Type B pancreatic cell (in vitro differentiated cells): ENCODE measurements at regions not wholly inside any gene's neighbourhood (a gene's known extent, or its start where the extent isn't known, plus 50 kb on each side); places are given as distances from the start of the nearest gene placed in this dataset.

Source experiments
- DNase-seq: peaks from one replicate; pipeline ENCODE4 v3.0.0; 2021; ENCODE audit warnings: mixed read lengths; ENCODE audit not compliant: unreplicated experiment; ENCODE audit errors: extremely low spot score
- H3K27ac Mint-ChIP-seq: 2 replicates; pipeline ENCODE4 v1.8.0; 2021; ENCODE audit warnings: mild to moderate bottlenecking, mixed read lengths
- H3K27me3 Mint-ChIP-seq: 2 replicates; pipeline ENCODE4 v1.8.0; 2021; ENCODE audit warnings: mixed read lengths
- H3K36me3 Mint-ChIP-seq: 2 replicates; pipeline ENCODE4 v1.8.0; 2021; ENCODE audit warnings: mixed read lengths
- H3K4me1 Mint-ChIP-seq: one replicate; pipeline ENCODE4 v1.8.0; 2021; ENCODE audit warnings: mixed read lengths; ENCODE audit not compliant: unreplicated experiment
- H3K4me3 Mint-ChIP-seq: 2 replicates; pipeline ENCODE4 v1.8.0; 2021; ENCODE audit warnings: mild to moderate bottlenecking, mixed read lengths
- H3K9me3 Mint-ChIP-seq: 2 replicates; pipeline ENCODE4 v1.8.0; 2021; ENCODE audit warnings: mixed read lengths
- TF ChIP-seq, protein P1 (sequence below): fragments of 200-600 bp; sonication (generic); conservative IDR thresholded peaks from 2 replicates; pipeline ENCODE4 v1.5.0; 2021; ENCODE audit warnings: antibody characterized with exemption, mild to moderate bottlenecking

DNA sequence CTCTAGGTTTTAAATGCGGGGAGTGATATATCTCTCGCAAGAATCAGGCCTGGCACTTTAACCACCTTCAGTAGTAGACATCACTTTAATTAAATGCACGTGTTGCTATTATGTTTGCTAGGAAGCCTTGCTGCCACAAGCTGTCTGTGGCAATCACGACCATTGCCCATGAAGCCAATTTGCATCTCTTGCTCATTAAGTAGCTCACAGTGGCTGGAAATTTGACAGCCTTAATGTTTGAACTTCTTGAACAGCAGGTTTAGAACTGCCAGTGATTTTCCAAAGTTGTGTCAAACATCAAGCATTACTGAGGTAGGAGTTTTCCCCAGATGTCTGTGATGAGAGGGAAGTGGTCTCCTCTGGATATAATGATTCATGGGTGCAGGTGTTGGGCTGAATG lies 642.3 kb upstream of the CPEB2 start:
- H3K36me3 Mint-ChIP-seq: no peaks in the 10 kb centered on the region
- TF ChIP-seq, protein P1, sequence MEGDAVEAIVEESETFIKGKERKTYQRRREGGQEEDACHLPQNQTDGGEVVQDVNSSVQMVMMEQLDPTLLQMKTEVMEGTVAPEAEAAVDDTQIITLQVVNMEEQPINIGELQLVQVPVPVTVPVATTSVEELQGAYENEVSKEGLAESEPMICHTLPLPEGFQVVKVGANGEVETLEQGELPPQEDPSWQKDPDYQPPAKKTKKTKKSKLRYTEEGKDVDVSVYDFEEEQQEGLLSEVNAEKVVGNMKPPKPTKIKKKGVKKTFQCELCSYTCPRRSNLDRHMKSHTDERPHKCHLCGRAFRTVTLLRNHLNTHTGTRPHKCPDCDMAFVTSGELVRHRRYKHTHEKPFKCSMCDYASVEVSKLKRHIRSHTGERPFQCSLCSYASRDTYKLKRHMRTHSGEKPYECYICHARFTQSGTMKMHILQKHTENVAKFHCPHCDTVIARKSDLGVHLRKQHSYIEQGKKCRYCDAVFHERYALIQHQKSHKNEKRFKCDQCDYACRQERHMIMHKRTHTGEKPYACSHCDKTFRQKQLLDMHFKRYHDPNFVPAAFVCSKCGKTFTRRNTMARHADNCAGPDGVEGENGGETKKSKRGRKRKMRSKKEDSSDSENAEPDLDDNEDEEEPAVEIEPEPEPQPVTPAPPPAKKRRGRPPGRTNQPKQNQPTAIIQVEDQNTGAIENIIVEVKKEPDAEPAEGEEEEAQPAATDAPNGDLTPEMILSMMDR: no peak
- H3K27ac Mint-ChIP-seq: no peak overlapping the region
- H3K9me3 Mint-ChIP-seq: no peaks in the 10 kb centered on the region
- H3K27me3 Mint-ChIP-seq: no peaks in the 10 kb centered on the region
- H3K4me3 Mint-ChIP-seq: no peak overlapping the region
- no peaks in the 10 kb centered on the region for H3K4me1 Mint-ChIP-seq
- no peak for DNase-seq

DNA sequence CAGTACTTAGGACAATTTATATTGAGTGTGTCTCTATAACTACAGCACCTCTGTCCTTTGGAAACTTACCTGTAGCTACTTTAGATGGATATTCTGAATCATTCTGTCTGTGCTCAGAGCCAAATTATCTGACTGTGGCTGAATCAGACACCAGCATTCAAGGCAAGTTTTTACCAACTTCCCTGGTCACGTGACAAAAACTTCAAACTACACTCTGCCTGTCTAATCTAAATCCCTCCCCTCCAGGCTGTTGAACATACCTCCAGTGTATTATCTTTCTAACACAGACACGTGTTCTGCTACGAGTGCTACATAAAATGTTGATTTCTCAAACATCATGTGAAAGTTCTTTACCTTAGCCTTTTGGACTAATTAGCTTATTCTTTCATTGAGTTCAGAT lies 641.2 kb upstream of the CPEB2 start:
- no peaks in the 10 kb centered on the region for H3K9me3 Mint-ChIP-seq
- H3K27me3 Mint-ChIP-seq: no peaks in the 10 kb centered on the region
- H3K36me3 Mint-ChIP-seq: no peaks in the 10 kb centered on the region
- no peak overlapping the region for H3K27ac Mint-ChIP-seq
- DNase-seq: no peak
- no peaks in the 10 kb centered on the region for H3K4me1 Mint-ChIP-seq
- no peak overlapping the region for H3K4me3 Mint-ChIP-seq
- TF ChIP-seq, protein P1: no peak

DNA sequence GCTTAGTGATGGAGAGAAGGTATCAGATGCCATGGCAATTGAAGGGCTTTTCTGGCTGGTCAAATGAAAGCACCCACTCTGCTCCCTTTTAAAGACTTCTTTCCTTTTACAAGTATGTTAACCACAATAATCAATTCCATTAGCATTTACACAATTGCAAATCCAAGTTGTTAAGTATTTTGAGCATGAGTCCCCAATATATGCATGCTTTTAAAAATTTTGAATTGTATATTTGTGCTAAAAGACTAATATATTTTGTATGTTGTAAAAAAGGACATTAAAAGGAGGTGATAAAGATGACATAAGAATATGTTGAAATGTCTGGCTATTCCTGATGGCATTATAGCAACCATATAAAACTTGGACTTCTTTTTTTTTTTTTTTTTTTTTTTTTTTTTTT lies 639.9 kb upstream of the CPEB2 start:
- Mint-ChIP-seq H3K9me3 (no peaks in the 10 kb centered on the region), H3K36me3 (no peaks in the 10 kb centered on the region), H3K4me1 (no peaks in the 10 kb centered on the region), H3K4me3 (no peak overlapping the region), H3K27ac (no peak overlapping the region), H3K27me3 (no peaks in the 10 kb centered on the region)
- no peak for DNase-seq
- TF ChIP-seq, protein P1: no peak

DNA sequence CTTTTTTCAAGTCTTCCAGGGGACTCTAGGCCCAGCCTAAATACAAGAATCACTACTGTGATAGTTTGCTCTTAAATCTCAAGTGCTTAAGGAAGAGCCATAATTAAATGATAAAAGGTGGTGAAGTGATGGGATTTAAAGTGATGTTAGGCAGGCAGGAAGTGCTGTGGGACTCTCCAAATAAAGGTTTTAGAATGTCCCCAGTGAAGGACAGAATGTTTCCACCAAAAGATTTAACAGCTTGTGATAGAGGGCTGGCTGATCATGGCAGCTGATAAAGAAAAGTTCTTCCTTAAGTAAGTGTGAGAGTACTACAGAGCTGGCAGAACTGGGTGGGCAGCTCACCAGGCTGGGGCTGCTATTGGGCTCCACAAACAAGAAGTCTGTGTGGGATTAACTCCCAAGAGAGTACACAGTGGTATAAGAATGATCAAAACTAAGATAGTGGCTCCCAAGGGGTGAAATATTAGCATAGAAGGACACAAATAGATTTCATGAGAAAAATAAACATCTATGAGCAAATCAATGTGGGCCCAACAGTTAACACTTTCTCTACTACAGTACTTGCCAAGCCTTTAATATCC lies 637.2 kb upstream of the CPEB2 start:
- H3K4me1 Mint-ChIP-seq: no peaks in the 10 kb centered on the region
- no peaks in the 10 kb centered on the region for H3K27me3 Mint-ChIP-seq
- TF ChIP-seq, protein P1: no peak
- no peak overlapping the region for H3K27ac Mint-ChIP-seq
- no peak for DNase-seq
- no peaks in the 10 kb centered on the region for H3K36me3 Mint-ChIP-seq
- H3K9me3 Mint-ChIP-seq: no peaks in the 10 kb centered on the region
- no peak overlapping the region for H3K4me3 Mint-ChIP-seq

DNA sequence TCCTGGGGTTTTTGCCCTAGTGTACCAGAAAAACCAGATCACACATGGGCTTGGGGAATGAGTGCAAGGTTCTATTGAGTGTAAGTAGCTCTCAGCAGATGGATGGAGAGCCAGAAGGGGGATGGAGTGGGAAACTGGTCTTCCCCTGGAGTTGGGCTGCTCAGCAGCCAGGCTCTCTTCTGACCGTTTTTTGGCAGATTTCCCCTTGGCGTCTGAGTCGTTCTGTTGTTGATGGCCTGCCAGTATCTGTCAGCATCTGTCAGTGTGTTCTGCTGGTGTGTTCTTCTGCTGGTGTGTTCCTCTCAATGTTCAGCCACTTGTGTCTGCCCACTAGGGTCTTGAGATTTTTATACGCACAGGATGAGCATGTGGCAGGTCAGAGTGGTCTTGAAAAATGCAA lies 633.9 kb upstream of the CPEB2 start:
- no peak for DNase-seq
- no peak overlapping the region for H3K27ac Mint-ChIP-seq
- no peaks in the 10 kb centered on the region for H3K36me3 Mint-ChIP-seq
- H3K27me3 Mint-ChIP-seq: no peaks in the 10 kb centered on the region
- TF ChIP-seq, protein P1: no peak
- no peaks in the 10 kb centered on the region for H3K9me3 Mint-ChIP-seq
- no peak overlapping the region for H3K4me3 Mint-ChIP-seq
- no peaks in the 10 kb centered on the region for H3K4me1 Mint-ChIP-seq

DNA sequence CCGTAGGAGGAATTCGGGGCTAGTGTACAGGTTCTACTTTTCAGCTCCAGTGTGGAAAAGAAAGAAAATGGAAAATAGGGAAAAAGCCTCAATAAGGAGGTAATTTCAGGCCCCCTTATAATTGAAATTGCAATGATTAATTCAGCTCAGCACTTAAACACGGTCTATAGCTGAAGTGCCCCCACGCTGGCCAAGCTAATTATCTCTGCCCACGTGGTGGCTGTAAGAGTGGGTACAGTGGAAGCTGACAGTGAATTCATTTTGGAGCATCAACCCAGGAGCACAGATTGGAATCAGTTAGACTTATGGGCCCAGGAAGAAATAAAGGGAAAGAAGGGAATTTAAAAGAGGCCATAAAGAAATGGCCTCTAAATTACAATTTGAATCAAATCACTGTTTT lies 631.1 kb upstream of the CPEB2 start:
- Mint-ChIP-seq H3K36me3 (no peaks in the 10 kb centered on the region), H3K9me3 (no peaks in the 10 kb centered on the region)

More for the DNA sequence above, 631.1 kb upstream of the CPEB2 start:
- TF ChIP-seq, protein P1: no peak
- Mint-ChIP-seq H3K4me3 (no peak overlapping the region), H3K27me3 (no peaks in the 10 kb centered on the region), H3K4me1 (no peaks in the 10 kb centered on the region), H3K27ac (no peak overlapping the region)
- no peak for DNase-seq
